ENCODE measurements at regions not wholly inside any gene's neighbourhood (a gene's known extent, or its start where the extent isn't known, plus 50 kb on each side); places are given as distances from the start of the nearest gene placed in this dataset.

GRCh38 chr11:37616291-37616690, 1018.3 kb upstream of the RAG2 start:
- no peak for DNase-seq (ENCODE audit: low spot score)

GRCh38 chr11:37613031-37613430, 1015.0 kb upstream of the RAG2 start:
- no peak for DNase-seq (ENCODE audit: low spot score)

- no peak for DNase-seq (ENCODE audit: low spot score)
Observed at GRCh38 chr11:37612146-37612545, 1014.1 kb upstream of the RAG2 start.

- no peak for DNase-seq (ENCODE audit: low spot score)
Observed at GRCh38 chr11:37605229-37605628, 1007.2 kb upstream of the RAG2 start.

DNA sequence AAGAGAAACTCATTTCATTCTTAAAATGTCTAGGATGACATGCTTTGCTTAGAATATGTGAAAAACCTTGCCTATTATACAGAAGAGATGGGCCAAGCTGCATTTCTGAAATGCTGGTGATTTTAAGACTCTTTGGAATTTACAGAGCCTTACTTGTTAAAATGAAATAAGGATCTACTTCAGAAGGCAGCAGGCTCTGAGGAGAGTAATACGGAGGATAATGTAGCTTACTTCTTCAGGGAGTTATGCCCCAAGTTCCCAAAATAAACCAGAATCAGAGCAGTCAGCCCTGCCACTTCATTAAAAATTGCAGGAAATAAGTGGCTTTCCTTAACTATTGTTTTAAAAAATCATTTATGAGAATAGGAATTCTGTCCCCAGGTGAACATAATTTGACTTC, 1000.3 kb upstream of the RAG2 start:
- no peak for DNase-seq (ENCODE audit: low spot score)

DNA sequence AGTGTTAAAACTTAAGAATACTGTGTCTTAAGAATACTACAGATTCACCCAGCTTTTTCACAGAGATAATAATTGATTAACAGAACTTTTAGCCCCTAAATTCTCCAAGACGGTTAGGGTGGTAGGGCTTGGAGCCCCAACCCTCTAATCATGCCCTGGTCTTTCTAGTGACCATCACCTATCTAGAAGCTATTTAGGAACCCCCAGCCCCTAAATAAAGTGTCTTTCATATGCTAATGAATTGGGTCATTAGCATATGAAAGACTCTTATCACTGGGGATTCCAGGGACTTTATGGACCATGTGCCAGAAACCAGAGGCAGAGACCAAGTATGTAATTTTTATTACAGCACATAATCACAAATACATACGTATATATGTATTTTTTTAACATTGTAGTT, 999.7 kb upstream of the RAG2 start:
- DNase-seq (ENCODE audit: low spot score): no peak

DNA sequence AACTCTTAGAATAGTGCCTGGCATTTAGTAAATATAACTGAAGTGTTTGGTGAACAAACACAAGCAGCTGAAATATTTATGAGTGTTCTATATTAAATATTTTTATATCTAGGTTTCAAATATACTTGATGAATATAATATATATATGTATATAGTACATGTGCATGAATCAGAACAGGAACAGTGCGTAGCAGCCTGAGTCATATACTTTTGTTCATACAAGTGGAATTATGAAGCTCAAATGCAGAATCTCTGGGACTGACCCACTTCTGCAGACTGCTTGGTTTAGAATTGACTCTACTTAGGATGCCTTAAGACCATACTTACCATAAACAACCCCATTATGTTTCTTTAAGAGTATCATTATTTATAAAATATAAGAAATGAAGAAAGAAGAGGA, 997.8 kb upstream of the RAG2 start:
- no peak for DNase-seq (ENCODE audit: low spot score)

DNA sequence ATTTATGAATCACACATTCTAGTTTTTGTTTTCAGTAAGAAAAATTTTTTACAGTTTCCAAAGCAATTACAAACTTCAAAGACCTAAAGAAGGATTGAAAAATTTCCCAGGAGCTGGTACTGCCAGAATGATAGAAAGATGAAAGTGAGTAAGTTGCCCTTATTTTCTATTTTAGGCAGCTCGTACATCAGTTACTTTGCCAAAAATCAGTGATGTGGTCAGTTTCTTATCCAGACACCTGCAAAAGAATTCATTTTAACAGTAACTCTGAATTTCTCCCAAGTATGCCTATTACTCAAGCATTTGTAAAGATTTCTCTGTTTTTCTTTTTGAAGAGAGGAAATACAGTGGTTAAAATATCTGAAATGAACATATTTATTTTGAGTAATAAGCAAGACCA, 976.3 kb upstream of the RAG2 start:
- DNase-seq (ENCODE audit: low spot score): no peak

- no peak for DNase-seq (ENCODE audit: low spot score)
Observed at GRCh38 chr11:37572491-37573171, 974.6 kb upstream of the RAG2 start.

- DNase-seq (ENCODE audit: low spot score): no peak
Observed at GRCh38 chr11:37571246-37571645, 973.2 kb upstream of the RAG2 start.

- no peak for DNase-seq (ENCODE audit: low spot score)
Observed at GRCh38 chr11:37560991-37561390, 963.0 kb upstream of the RAG2 start.

DNA sequence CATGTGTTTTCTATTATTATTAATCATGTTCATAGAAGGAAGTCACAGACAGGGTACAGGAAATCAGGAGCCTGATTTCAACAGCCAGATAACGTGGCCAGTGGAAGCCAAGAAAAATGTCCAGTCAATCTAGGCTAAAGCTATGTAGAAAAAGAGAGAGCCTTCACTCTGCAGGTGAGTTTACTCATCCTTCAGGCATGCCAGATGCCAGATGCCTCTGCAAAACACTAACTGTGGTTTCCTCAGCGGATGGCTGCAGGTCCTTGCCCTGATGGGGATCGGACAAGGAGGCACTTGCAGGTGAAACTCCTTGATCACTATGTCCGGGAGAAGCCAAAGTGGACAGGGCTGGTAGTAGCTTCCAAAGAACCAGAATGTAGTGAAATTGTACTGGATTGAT, 962.3 kb upstream of the RAG2 start:
- DNase-seq (ENCODE audit: low spot score): no peak

DNA sequence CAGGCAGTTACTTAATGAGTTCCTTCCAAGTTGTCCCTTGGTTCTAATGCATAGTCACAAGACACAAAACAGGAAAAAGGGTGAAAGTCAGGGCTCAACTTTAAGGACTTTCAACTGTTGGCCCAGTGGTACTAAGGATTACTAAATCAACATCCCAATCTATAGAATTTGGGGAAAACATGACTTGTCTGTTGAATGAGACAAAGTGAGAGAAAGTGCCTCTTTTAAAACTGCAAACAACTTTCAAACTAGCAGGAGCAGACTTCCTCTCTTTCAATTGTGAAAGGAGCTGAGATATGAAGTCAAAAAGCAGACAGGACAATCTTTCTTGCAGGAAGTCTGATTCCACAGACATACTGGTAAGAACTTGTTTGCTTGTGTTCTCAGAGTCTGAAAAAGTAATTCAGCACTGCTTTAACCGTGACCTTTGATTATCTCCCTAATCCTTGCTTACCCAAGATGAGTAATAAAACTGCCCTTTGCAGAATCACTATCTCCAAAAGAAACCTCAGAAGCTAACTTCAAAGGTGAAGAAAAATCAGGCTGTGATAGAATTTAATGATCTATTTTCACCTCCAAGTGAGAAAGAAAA, 960.7 kb upstream of the RAG2 start:
- no peak for DNase-seq (ENCODE audit: low spot score)

DNA sequence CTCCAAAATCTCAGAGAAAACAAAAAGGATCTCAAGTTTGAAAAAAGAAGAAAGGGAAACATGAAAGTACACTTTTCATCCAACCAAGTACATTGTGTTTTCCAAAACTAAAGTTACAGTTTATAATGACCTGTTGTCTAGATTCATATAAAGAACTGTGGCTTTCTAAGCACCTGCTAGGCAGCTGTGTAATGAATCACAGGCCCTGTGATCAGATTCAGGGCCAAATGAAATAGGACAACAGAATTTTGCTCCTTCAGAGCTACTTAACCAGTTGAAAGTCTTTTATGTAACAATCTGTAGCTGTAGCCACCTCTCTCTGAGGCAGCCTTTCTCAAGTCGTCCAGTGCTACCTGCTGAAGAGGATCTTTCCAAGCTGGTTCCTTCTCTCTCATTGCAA, 960.0 kb upstream of the RAG2 start:
- DNase-seq (ENCODE audit: low spot score): no peak

DNA sequence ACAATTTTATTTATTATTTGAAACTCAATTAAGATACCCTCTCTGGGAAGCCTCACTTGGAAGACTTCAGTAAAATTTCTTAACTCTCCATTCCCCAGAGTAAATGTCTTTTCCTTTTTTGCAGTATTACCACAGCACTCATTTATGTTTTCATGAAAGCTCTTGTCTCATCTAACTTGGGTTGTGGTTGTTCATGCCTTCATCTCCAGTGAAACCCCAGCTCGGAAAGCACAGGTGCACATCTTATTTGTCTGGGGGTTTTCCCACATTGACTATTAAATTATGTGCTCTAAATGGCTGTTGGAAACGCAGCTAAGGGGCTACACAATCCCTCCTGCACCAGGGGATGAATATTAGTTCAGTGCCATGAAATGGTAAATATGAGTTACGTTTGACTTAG, 954.2 kb upstream of the RAG2 start:
- DNase-seq (ENCODE audit: low spot score): no peak

GRCh38 chr11:37544491-37544890, 946.5 kb upstream of the RAG2 start:
- no peak for DNase-seq (ENCODE audit: low spot score)

DNA sequence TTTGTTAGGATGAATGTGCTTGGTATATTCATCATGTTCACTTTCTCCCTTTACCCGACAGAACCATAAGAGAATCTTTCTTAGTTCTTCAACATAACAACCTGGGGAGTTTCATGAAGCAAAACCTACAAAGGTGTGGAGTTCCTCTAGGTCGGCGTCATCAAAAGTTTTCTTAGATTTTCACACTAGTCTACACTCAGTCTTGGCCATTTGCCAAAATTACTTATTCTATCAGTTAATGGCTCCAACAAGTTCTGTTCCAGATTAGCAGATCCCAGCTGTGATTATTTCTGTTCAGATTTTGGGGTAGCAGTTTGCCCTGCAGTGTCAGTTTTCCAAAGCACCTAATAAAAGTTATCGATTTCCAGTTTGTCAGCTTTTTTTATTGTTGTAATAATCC, 935.8 kb upstream of the RAG2 start:
- DNase-seq (ENCODE audit: low spot score): no peak

DNA sequence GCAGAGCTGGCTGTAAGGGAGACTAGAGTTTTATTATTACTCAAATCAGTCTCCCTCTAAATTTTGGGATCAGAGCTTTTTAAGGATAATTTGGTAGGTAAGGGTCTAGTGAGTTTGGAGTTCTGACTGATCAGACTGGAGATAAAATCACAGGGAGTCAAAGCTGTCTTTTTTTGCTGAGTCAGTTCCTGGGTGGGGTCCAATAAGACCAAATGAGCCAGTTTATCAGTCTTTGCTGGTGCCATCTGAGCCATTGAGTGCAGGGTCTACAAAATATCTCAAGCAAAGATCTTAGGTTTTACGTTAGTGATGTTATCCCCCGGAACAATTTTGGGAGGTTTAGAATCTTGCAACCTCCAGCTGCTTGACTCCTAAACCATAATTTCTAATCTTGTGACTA, 935.1 kb upstream of the RAG2 start:
- no peak for DNase-seq (ENCODE audit: low spot score)

- no peak for DNase-seq (ENCODE audit: low spot score)
Observed at GRCh38 chr11:37532271-37532670, 934.2 kb upstream of the RAG2 start.

- DNase-seq (ENCODE audit: low spot score): no peak
Observed at GRCh38 chr11:37527545-37527944, 929.5 kb upstream of the RAG2 start.

DNA sequence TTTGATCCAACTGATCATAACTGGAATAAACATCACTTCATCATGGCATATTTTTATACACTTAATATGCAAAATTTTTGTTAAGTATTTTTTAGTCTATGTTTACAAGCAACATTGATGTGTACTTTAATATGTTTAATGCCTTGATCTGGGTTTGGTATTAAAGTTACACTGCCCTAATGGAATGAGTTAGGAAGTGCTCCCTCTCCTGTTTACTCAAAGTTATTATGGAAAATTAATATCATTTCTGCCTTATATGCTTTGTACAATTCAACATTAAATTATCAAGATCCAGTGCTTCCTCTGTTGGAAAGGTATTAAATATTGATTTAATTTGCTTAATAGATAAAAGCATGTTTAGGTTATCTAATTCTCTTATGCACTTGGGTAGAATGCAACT, 927.3 kb upstream of the RAG2 start:
- DNase-seq (ENCODE audit: low spot score): no peak

DNA sequence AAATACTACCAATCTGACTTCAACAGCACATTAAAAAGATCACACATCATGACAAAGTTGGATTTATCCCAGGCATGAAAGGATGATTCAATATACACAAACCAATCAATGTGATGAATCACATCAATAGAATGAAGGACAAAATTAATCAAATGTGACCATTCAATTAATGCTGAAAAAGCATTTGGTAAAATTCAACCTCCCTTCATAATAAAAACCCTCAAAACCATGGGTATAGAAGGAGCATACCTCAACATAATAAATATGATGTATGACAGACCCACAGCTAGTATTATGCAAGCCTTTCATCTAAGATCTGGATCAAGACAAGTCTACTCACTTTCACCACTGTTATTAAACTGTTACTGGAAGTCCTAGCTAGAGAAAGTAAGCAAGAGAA, 921.7 kb upstream of the RAG2 start:
- no peak for DNase-seq (ENCODE audit: low spot score)

DNA sequence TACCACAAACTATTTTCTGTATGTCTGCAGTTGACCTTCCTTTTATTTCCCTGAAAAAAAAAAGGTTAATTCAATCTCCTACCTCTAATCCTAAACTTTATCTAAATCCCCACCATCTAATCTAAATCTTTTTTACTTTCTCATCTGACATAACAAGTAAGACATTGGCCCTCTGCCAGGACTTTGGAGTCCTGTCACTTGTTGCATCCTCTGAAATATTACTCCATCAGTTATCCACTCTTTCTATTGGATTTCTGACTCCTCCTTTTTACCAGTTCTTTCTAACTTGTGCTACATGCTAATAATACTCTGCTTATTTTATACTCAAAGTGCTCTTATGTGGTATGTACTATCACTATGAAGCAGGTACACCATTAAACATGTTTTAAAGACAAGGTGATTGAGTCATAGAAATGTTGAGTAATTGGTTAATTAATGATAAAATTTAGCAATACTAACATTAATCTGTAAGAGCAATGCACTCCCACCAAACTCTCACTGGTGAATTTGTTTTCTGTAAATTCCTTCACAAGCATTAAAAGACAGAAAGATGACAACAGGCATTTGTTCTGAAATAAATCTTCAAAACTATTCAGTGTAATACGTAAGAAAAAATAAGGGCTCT, 914.2 kb upstream of the RAG2 start:
- no peak for DNase-seq (ENCODE audit: low spot score)

GRCh38 chr11:37511425-37511933, 913.4 kb upstream of the RAG2 start:
- DNase-seq (ENCODE audit: low spot score): no peak

Measured in HuH-7.5 (cell line).